A549 (cell line): ENCODE measurements at regions not wholly inside any gene's neighbourhood (a gene's known extent, or its start where the extent isn't known, plus 50 kb on each side); places are given as distances from the start of the nearest gene placed in this dataset.

Experiments used
- POLR2A ChIP-seq: IDR thresholded peaks from 2 replicates; pipeline ENCODE4 v1.6.1; 2012; ENCODE audit warnings: mild to moderate bottlenecking, low read length
- RAD21 ChIP-seq, 2 experiments: fragments of >200 bp in 1 of 2; sonication (Bioruptor Twin) in 1 of 2; formaldehyde crosslinking in 1 of 2; IDR thresholded peaks in 1 of 2; conservative IDR thresholded peaks in 1 of 2; 2 replicates in 1 of 2; 3 replicates in 1 of 2; pipeline ENCODE4 v1.6.1; 2012 to 2018; ENCODE audit warnings: inconsistent platforms in 1 of 2
- TF ChIP-seq, protein P1 (sequence below): fragments of >200 bp; sonication (Bioruptor Twin); formaldehyde crosslinking; IDR thresholded peaks from 3 replicates; pipeline ENCODE4 v1.5.1; 2016
- TF ChIP-seq, protein P2 (sequence below): fragments of 200-600 bp; sonication (generic); IDR thresholded peaks from 2 replicates; pipeline ENCODE4 v1.6.1; 2016; ENCODE audit warnings: antibody characterized with exemption, mild to moderate bottlenecking, moderate library complexity

DNA sequence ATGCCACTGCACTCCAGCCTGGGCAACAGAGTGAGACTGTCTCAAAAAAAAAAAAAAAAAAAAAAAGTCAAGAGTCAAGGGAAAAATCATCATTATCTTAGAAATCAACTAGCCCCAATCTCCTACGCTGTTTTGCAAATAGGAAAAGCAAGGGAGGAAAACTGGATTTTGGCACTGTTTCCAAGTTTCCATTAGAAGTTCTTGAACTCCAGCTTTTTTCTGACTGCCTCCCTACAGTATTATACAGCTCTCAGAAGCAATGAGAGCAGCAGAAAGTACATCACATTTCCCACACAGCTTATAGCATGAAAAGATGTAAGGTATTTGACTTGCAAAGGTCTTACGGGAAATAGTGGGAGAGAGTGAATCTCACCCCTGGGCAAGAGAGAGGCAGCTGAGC is 127.8 kb downstream of the OSR1 start:
- TF ChIP-seq, protein P1, sequence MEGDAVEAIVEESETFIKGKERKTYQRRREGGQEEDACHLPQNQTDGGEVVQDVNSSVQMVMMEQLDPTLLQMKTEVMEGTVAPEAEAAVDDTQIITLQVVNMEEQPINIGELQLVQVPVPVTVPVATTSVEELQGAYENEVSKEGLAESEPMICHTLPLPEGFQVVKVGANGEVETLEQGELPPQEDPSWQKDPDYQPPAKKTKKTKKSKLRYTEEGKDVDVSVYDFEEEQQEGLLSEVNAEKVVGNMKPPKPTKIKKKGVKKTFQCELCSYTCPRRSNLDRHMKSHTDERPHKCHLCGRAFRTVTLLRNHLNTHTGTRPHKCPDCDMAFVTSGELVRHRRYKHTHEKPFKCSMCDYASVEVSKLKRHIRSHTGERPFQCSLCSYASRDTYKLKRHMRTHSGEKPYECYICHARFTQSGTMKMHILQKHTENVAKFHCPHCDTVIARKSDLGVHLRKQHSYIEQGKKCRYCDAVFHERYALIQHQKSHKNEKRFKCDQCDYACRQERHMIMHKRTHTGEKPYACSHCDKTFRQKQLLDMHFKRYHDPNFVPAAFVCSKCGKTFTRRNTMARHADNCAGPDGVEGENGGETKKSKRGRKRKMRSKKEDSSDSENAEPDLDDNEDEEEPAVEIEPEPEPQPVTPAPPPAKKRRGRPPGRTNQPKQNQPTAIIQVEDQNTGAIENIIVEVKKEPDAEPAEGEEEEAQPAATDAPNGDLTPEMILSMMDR: no peak
- TF ChIP-seq, protein P2, sequence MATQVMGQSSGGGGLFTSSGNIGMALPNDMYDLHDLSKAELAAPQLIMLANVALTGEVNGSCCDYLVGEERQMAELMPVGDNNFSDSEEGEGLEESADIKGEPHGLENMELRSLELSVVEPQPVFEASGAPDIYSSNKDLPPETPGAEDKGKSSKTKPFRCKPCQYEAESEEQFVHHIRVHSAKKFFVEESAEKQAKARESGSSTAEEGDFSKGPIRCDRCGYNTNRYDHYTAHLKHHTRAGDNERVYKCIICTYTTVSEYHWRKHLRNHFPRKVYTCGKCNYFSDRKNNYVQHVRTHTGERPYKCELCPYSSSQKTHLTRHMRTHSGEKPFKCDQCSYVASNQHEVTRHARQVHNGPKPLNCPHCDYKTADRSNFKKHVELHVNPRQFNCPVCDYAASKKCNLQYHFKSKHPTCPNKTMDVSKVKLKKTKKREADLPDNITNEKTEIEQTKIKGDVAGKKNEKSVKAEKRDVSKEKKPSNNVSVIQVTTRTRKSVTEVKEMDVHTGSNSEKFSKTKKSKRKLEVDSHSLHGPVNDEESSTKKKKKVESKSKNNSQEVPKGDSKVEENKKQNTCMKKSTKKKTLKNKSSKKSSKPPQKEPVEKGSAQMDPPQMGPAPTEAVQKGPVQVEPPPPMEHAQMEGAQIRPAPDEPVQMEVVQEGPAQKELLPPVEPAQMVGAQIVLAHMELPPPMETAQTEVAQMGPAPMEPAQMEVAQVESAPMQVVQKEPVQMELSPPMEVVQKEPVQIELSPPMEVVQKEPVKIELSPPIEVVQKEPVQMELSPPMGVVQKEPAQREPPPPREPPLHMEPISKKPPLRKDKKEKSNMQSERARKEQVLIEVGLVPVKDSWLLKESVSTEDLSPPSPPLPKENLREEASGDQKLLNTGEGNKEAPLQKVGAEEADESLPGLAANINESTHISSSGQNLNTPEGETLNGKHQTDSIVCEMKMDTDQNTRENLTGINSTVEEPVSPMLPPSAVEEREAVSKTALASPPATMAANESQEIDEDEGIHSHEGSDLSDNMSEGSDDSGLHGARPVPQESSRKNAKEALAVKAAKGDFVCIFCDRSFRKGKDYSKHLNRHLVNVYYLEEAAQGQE: no peak
- TF ChIP-seq POLR2A: no peak
- no peak for TF ChIP-seq RAD21 (conservative IDR thresholded peaks at IDR 0.05 in 1 of 2, IDR thresholded peaks at IDR 0.05 in 1 of 2)
